Limb (tissue), 2 donors: ENCODE measurements at regions not wholly inside any gene's neighbourhood (a gene's known extent, or its start where the extent isn't known, plus 50 kb on each side); places are given as distances from the start of the nearest gene placed in this dataset.
"Not testable (repeated sequence)": the region's sequence is repeated elsewhere in the genome, so short reads cannot be mapped to it uniquely, and the experiment has no call there.

Source experiments
- DNase-seq, 2 donors: peaks; one replicate each; pipeline ENCODE4 v3.0.0-alpha.2; 2016; ENCODE audit errors: extremely low spot score in 2 of 2

GRCh38 chr2:132220589-132220988 lies 58.8 kb upstream of the ANKRD30BL start:
- not testable (repeated sequence) for DNase-seq

DNA sequence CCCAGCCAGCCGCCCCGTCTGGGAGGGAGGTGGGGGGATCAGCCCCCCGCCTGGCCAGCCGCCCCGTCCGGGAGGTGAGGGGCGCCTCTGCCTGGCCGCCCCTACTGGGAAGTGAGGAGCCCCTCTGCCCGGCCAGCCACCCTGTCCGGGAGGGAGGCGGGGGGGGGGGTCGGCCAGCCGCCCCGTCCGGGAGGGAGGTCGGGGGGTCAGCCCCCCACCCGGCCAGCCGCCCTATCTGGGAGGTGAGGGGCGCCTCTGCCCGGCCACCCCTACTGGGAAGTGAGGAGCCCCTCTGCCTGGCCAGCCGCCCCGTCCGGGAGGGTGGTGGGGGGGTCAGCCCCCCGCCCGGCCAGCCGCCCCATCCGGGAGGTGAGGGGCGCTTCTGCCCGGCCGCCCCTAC lies 60.1 kb upstream of the ANKRD30BL start:
- not testable (repeated sequence) for DNase-seq

GRCh38 chr2:132252191-132252893 lies 90.6 kb upstream of the ANKRD30BL start:
- DNase-seq = no peak

- no peak for DNase-seq
Observed at GRCh38 chr2:132252894-132253264, 91.1 kb upstream of the ANKRD30BL start.

DNA sequence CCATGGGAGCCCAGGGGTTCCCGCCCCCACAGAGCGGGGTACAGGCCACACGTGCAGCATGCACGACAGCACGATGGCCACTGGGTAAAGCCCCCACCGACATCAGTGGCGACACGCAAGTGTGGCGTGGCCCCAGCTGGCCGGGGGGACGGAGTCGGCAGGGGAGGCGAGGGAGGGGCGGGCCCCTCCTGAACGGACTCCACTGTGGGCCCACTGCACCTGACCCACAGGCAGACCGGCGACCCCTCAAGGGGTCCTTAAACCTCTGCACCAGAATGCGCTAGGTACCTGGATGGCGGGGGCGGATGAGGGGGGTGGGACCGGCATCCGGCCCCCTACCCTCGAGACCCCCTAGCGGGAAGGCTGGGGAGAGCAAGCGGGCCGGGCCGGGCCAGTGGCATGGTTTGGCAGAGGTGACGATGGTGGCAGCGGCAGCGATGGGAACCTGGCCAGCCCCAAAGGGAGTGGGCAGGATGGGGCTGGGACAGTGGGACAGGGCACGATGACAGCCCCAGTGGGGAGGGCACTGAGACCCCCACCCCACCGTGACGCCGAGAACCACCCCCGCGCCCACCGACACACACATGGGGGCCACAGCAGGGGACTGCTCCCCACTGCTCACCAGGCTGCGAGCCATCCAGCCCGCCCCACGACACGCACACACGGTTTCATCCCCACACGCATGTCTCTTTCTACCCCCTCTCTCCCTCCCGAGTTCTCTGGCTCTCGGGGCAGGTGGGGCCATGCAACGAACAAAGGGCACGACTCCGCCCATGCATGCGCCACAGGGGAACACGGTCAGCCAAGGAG lies 91.9 kb upstream of the ANKRD30BL start:
- DNase-seq = no peak

DNA sequence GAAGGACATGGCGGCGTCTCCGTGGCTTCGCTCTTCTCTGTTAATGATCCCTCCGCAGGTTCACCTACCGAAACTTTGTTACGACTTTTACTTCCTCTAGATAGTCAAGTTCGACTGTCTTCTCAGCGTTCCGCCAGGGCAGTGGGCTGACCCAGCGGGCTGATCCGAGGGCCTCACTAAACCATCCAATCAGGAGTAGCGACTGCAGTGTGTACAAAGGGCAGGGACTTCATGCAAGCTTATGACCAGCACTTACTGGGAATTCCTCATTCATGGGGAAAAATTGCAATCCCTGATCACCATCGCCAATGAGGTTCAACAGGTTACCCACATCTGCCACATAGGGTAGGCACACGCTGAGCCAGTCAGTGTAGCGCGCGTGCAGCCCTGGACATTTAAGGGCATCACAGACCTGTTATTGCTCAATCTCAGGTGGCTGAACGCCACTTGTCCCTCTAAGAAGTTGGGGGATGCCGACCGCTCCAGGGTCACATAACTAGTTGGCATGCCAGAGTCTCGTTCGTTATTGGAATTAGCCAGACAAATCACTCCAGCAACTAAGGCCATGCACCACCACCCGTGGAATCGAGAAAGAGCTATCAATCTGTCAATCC lies 92.7 kb upstream of the ANKRD30BL start:
- not testable (repeated sequence) for DNase-seq

DNA sequence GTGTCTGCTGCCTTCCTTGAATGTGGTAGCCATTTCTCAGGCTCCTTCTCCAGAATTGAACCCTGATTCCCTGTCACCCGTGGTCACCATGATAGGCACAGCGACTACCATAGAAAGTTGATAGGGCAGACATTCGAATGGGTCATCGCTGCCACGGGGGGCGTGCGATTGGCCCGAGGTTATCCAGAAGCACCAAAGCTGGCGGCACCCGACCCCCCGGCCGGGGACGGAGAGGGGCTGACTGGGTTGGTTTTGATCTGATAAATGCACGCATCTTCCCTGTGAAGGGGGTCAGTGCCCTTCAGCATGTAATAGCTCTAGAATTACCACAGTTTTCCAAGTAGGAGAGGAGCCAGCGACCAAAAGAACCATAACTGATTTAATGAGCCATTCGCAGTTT lies 94.0 kb upstream of the ANKRD30BL start:
- DNase-seq = no peak

GRCh38 chr2:132256251-132256902 lies 94.6 kb upstream of the ANKRD30BL start:
- no peak for DNase-seq

DNA sequence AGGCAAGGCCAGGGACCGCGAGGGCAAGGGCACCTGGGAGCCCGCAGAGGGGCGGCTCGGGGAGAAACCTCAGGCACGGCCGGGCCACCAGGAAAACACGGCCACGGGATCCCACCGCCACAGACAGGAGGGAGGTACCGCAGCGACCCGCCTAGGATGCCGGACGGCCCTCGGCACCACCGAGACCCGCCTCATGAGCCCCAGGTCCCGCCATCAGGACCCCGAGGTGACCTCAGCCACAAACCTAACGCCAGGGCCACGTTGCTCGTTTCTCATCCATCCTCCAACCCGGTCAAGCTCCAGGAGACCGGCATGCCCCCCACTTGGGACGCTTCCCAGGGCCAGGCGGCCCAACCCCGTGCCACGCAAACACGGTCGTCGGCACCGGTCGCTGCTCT lies 95.2 kb upstream of the ANKRD30BL start:
- not testable (repeated sequence) for DNase-seq

DNA sequence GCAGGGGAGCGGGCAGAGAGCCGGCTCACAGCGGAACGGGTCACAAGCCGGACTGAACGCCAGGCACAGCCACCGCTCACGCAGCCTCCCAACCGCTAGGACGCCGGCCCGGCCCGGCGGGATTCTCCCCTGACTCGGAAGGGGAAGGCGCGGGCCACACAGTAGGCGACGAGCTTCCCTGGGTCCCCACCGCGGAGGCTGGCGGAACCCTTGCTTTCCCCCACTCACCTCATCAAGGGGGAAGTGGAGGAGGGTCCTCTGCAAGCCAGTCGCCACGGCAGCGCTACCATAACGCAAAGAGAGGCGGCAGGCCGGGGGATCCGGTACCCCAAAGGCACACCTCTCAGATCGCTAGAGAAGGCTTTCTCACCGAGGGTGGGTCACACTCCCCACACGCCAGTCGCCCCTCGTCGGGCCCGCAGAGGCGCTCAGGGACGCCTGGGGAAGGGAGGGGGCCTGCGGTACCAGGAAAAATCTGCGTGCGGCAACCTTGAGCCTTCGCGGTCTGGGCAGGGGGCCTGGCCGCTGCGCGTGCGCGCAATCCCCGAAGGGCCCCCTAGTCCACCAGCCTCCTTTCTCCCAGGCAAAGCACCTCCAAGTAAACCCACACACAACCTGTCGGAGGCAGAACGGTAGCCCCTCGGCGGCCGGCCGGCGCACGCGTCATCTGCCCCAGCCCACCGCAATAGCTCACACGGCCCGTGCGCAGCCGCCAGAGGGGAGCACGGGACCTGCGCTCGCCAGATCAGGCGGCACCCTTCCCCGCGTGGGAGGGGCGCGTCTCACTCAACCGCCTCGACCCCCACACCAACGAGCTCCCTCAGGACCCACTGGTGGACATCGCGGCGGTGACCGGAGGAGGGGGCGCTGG lies 95.8 kb upstream of the ANKRD30BL start:
- peak in 1 of 2 donors; percentile 69 for DNase-seq

DNA sequence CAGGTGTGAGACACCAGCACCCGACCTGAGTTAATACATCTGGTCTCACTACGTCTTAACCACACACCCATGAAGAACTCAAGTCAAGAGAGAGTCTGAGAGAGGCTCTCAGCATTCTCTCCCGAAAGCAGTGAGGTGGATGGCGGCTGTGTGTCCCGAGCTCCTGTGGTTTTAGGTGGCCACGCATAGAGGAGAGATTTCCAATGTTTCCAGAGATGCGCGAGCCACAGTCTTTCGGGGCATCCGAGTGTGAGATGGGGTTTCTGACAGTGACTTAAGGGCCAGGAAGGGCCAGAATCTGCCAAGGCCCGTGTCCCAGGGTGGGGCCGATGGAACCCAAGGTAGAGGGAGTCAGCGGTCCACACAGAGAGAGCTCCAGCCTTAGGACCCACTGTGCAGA lies 97.5 kb upstream of the ANKRD30BL start:
- DNase-seq = not testable (repeated sequence)

- not testable (repeated sequence) for DNase-seq
Observed at GRCh38 chr2:132265595-132265994, 103.8 kb upstream of the ANKRD30BL start.

GRCh38 chr2:132267105-132267497 lies 105.3 kb upstream of the ANKRD30BL start:
- DNase-seq = no peak

- peak; percentile 43 to 51 for DNase-seq
Observed at GRCh38 chr2:132267498-132268283, 105.9 kb upstream of the ANKRD30BL start.

GRCh38 chr2:132268284-132268976 lies 106.7 kb upstream of the ANKRD30BL start:
- DNase-seq = peak; percentile 55 to 82

DNA sequence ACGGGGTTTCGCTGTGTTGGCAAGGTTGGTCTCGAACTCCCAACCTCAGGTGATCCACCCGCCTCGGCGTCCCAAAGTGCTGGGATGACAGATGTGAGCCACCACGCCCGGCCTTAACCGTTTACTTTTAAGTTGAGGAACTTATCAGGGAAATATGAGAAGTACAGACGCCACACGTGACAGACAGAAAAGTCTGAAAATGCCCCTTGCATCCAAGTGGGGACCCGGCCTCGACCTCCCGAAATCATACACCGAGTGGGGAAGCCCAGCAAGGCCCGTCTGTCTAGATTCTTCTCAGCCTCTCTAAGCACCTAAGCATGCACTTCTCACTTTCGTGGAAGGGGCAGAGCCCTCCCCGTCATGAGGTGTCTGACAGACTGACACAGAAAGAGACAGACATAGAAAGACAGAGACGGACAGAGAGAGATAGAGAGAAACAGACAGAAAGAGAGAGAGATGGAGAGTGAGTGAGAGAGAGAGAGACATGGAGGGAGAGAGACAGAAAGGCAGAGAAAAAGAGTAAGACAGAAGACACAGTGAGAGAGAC lies 107.3 kb upstream of the ANKRD30BL start:
- DNase-seq = no peak

DNA sequence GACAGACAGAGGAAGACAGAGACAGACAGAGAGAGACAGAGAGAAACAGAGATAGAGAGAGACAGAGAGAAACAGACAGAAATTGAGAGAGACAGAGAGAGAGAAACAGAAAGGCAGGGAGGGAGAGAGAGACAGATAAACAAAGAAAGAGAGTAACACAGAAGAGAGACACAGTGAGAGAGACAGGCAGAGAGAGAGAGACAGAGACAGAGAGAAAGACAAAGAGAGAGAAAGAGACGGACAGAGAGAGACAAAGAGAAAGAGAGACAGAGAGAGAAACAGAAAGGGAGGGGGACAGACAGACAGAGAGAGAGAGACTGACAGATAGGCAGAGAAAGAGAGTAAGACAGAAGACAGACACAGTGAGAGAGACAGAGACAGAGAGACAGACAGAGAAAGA lies 108.5 kb upstream of the ANKRD30BL start:
- no peak for DNase-seq

DNA sequence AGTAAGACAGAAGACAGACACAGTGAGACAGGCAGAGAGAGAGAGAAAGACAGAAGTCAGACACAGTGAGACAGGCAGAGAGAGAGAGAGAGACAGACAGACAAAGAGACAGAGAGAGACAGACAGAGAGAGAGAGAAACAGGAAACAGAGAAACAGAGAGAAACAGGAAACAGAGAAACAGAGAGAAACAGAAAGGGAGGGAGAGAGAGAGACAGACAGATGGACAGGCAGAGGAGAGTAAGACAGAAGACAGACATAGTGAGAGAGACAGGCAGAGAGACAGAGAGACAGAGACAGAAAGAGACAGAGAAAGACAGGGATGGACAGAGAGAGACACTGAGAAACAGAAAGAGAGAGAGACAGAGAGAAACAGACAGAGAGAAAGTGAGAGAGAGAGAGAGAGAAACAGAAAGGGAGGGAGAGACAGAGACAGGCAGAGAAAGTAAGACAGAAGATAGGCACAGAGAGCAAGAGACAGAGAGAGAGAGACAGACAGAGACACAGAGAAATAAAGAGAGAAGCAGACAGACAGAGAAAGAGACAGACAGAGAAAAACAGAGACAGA lies 109.3 kb upstream of the ANKRD30BL start:
- no peak for DNase-seq

GRCh38 chr2:132271794-132272193 lies 110.0 kb upstream of the ANKRD30BL start:
- not testable (repeated sequence) for DNase-seq
